GM19240 (cell line): ENCODE measurements at regions not wholly inside any gene's neighbourhood (a gene's known extent, or its start where the extent isn't known, plus 50 kb on each side); places are given as distances from the start of the nearest gene placed in this dataset.
A peak's percentile ranks its signal among the peaks of the same experiment; 100 is the strongest.
"Not testable (repeated sequence)": the region's sequence is repeated elsewhere in the genome, so short reads cannot be mapped to it uniquely, and the experiment has no call there.

Experiments
- DNase-seq: peaks from one replicate; pipeline ENCODE4 v3.0.0; 2011; ENCODE audit warnings: low spot score; ENCODE audit not compliant: insufficient read length

- DNase-seq, result peak; percentile 40
These were observed 223.7 kb downstream of the CYP26B1 start for GRCh38 chr2:71923887-71924533.

DNA sequence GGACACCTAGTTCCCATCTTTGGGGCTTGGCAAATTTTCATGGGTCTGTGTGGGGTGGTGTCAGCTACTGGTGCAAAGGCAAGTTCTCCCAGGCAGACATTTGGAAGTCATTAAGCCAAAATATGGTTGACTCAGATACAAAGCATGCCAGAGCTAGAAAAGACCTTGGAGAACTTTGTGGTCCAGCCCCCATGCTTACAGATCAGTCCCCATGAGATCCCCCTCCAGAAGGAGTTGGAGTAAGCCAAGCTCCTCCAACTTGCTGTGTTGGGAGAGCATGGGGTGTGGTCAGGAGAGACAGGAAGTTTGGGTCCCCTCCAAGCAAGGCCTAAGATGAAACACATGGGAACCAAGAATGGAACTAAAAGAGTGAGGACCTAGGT lies 224.5 kb downstream of the CYP26B1 start:
- no peak for DNase-seq

DNA sequence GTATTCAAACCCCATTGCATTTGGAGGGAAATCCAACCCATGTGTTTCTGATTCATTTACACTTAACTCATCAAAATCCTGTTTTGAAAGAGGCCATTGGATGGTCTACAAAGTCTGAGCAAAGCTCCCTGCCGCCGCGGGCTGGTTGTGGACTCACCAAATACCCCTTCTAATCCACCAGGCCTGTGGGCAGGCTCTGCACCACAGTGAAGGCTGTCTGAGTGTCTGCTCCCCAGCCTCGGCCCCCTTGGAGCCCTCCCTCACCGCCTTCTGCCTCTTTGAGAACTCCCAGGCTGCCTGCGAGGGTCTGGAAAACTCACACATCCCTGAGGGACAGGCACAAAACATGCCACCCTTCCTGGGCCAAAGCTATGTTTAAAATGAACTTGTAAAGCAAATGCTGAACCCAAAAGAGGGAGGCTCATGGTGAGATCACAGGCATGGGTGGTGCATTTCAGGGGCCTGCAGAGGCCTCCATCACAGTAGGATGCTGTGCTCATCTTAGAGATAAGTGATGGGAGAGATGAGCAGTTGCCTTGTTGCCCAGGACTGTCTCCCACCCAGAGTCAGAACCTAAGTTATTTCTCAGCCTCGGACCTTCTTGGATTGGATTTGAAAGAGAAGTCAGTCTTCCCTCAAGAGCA lies 225.0 kb downstream of the CYP26B1 start:
- no peak for DNase-seq

DNA sequence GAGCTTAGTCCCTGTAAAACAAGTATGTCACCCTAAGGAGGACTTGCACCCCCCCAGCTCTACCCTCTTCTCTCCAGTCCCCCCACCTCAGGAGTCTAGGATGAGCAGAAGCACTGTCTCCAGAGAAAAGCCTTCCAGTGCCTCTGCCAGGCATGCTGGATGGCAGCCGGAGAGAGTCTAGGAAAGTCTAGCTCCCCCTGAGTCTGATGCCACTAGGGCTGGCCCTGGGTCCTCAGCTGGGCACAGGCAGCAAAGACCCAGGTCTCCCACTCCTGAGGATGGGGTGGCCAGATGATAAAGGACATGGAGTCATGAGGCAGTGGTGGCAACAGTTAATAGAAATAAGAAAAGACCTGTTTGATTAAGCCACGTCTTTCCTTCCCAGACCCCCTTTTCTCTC lies 225.6 kb downstream of the CYP26B1 start:
- no peak for DNase-seq

GRCh38 chr2:71920819-71921218 lies 226.8 kb downstream of the CYP26B1 start:
- DNase-seq, result not testable (repeated sequence)

GRCh38 chr2:71919708-71920107 lies 228.0 kb downstream of the CYP26B1 start:
- DNase-seq, result no peak

DNA sequence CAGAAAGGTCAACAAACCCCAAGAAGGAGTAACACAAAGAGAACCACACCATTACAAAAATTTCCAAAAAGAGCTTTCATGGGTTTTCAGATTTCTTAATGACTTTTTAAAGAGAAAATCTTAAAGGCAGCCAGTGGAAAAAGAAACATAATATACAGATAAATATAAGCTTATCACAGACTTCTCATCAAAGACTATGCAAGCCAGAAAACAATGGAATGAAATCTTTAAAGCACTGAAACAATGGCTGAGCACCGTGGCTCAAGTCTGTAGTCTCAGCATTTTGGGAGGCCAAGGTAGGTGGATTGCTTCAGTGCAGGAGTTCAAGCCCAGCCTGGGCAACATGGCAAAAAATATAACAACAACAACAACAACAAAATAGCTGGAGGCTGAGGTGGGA lies 237.4 kb downstream of the CYP26B1 start:
- no peak for DNase-seq

GRCh38 chr2:71908798-71909197 lies 238.9 kb downstream of the CYP26B1 start:
- DNase-seq, result no peak

DNA sequence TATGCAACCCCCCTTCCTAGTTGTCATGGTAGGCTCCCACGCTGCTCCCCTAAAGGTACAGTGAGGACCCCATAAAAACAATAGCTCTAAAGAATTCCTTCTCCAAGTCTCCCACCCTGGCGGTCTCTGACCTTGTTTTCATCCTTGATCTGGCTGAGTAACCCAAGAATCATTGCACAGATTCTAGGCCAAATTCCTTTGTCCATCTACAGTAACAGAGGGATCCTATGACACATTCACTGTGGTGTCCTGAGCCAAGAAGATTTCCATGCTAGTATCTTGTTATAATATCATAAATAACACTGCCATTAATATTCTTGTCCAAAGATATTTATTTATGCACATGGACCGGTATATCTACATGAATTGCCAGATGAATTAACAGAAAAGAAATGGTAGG lies 240.2 kb downstream of the CYP26B1 start:
- no peak for DNase-seq

- DNase-seq, result no peak
These were observed 241.2 kb downstream of the CYP26B1 start for GRCh38 chr2:71906357-71906973.

- no peak for DNase-seq
These were observed 242.5 kb downstream of the CYP26B1 start for GRCh38 chr2:71905205-71905604.

GRCh38 chr2:71903841-71904240 lies 243.8 kb downstream of the CYP26B1 start:
- DNase-seq, result no peak

- DNase-seq, result no peak
These were observed 246.2 kb downstream of the CYP26B1 start for GRCh38 chr2:71901466-71901865.

DNA sequence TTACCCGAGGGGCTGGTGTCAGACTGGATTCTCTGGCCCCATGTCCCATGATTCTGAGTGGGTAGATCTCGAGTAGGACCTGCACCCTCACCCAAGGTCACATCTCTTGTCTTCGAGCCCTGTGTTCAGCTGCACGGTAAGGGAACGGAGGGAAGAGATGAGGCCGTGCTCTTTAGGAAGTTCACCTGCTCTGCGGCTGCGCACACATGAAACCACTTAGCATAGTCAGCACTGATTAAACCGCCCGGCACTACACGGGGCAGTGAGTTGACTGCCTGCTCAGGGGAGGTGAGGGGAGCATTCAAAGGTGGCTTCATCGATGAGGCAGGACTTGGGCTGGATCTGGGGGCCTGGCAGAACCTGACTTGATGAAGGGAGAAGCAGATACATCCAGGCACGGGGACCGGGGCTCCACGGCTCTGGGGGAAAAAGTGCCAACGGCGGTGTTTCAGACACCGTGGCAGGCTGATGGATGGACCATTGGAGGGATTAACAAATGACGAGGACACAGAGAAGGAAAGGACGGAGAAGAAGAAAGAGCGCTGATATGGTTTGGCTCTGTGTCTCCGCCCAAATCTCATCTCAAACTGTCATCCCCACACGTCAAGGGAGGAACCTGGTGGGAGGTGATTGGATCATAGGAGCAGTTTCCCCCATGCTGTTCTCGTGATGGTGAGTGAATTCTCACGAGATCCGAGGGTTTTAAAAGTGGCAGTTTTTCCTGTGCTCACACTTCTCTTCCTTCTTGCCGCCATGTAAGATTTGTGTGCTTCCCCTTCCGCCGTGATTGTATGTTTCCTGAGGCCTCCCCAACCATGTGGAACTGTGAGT lies 248.6 kb downstream of the CYP26B1 start:
- DNase-seq, result no peak

GRCh38 chr2:71898375-71898774 lies 249.3 kb downstream of the CYP26B1 start:
- no peak for DNase-seq

DNA sequence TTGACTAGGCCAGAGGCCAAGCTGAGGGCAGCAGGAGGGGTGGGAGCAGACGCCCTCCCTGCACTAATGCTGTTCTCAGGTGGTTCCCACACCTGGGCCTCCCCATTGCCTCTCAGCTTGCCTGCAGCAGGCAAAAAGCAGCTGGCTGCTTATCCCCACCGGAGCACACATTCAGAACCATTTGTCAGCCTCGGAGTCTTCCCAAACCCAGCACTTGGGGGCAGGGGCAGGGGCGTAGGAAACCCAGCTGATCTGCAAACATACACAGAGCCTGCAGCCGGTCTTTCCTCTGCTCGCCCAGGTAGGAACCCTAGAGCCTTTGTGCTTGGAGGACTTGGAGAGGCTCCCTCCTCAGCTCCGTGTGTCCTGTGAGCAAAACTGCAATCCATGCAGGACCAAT lies 249.8 kb downstream of the CYP26B1 start:
- DNase-seq, result no peak

- no peak for DNase-seq
These were observed 250.6 kb downstream of the CYP26B1 start for GRCh38 chr2:71897137-71897480.

DNA sequence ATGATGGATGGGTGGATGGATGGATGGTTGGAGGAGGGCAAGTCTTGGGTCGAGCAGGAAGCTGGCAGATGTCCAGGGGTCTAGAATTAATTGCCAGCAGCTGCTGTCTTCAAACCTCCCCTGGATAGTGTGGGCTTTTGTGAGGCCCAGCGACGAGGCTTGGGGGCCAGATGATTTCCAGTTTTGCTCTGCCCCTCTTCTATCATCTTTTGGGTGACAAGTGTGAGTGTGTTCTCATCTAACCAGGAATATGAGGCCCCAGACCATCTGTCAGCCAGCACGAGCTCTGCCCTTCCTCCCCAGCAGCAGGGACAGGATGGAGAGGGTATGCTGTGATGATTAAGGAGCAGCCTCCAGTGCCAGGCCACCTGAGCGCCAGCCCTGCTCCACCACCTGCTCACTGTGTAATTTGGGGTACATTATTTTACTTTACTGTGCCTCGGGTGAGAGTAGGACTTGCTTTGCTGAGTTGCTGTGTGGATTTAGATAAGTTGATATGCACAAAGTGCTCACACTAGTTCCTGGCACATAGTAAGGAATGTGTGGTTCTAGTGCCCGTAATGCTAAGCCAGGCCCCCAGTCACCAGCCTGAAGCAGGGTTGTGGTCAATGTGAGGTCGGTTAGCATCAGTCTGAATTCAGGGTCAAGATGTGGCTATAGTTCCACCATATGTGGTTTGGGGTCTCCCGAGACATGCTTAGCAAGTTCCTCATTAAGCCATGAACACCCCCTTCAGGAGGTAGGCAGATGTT lies 251.1 kb downstream of the CYP26B1 start:
- DNase-seq, result no peak

- DNase-seq, result no peak
These were observed 252.1 kb downstream of the CYP26B1 start for GRCh38 chr2:71895320-71896161.

- DNase-seq, result no peak
These were observed 253.4 kb downstream of the CYP26B1 start for GRCh38 chr2:71894261-71894660.

DNA sequence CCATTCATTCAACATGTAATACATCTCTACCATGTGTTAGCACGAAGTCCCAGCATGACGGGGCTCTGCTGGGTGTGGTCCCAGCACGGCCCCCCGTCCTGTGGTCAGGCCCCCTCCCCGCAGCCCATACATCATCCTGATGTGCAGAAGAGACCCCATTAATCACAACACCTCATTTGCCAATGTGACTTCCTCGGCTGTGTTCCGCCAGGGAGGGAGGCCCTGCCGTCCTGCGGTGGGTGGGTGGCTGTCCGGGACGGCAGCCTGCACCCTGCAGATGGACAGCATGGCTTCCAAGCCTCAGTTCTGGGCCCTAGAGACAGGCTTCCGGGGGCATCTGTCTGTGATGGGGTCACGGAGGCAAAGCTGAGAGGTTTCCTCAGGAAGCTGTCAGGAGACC lies 254.0 kb downstream of the CYP26B1 start:
- DNase-seq, result no peak
